Breast epithelium (tissue), 4 donors: ENCODE measurements at regions not wholly inside any gene's neighbourhood (a gene's known extent, or its start where the extent isn't known, plus 50 kb on each side); places are given as distances from the start of the nearest gene placed in this dataset.

Experiments
- DNase-seq, 2 donors: peaks; one replicate each; pipeline ENCODE4 v3.0.0-alpha.2; 2019; ENCODE audit warnings: low spot score in 2 of 2
- H3K27ac ChIP-seq, 2 donors: fragments of 200-600 bp; sonication (generic) in 1 of 2; one replicate each; pipeline ENCODE4 v1.5.1; 2016 to 2019; ENCODE audit warnings: mild to moderate bottlenecking in 1 of 2
- H3K27me3 ChIP-seq, 2 donors: fragments of 200-600 bp; sonication (generic) in 1 of 2; one replicate each; pipeline versions ENCODE4 v1.5.1 to v1.6.0; 2017 to 2019; ENCODE audit warnings: control low read depth in 1 of 2, mild to moderate bottlenecking in 1 of 2
- H3K36me3 ChIP-seq: fragments of 200-600 bp; one replicate; pipeline ENCODE4 v1.5.1; 2019
- H3K4me1 ChIP-seq, 2 donors: fragments of 200-600 bp; sonication (generic); one replicate each; pipeline ENCODE4 v1.5.1; 2016 to 2019; ENCODE audit warnings: control low read depth in 1 of 2
- H3K4me3 ChIP-seq, 3 donors: fragments of 200-600 bp; sonication (generic); 1 replicate in 2 of 3; 2 replicates in 1 of 3; pipeline ENCODE4 v1.5.1; 2016 to 2019; ENCODE audit warnings: mild to moderate bottlenecking in 3 of 3, moderate library complexity in 2 of 3
- H3K9me3 ChIP-seq, 2 donors: fragments of 200-600 bp; sonication (generic) in 1 of 2; one replicate each; pipeline ENCODE4 v1.5.1; 2016 to 2019; ENCODE audit warnings: control low read depth in 1 of 2
- CTCF ChIP-seq, 3 donors: fragments of 450-650 bp; IDR thresholded peaks; one replicate each; pipeline ENCODE4 v1.5.1; 2016 to 2017; ENCODE audit warnings: antibody characterized with exemption in 3 of 3, mild to moderate bottlenecking in 3 of 3, moderate library complexity in 3 of 3
- POLR2A ChIP-seq: fragments of 450-650 bp; IDR thresholded peaks from one replicate; pipeline ENCODE4 v1.6.1; 2016; ENCODE audit warnings: antibody characterized with exemption, mild to moderate bottlenecking, moderate library complexity
- POLR2AphosphoS5 ChIP-seq, 3 donors: sonication (generic); formaldehyde crosslinking; IDR thresholded peaks; one replicate each; pipeline ENCODE4 v1.6.1; 2017; ENCODE audit warnings: antibody characterized with exemption in 3 of 3
- intact Hi-C: fragments of 100-400 bp; cut with DNase I; formaldehyde crosslinking; loops from one replicate; pipeline ENCODE4 v1.15.1; 2023; ENCODE audit warnings: low total_unique reads

DNA sequence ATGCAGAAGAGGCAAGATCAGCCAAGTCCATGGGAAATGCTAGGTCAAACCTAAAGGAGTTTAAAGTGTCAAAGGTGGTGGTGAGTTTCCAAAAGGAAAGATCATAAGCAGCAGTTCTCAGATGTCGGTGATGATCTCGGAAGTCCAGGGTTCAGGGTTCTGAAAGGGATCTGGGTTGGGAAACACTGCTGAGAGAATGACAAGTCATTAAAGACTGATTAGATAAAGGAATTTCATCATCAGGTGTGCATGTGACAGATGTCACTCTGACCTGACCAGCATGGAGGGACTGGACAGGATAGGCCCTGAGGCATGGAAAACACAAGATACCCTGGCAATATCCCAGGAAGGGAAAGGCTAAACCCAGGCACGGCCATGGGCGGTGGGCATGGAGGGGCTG lies 195.7 kb upstream of the TBL1X start:
- Histone ChIP-seq H3K4me3 (no peak overlapping the region), H3K27me3 (peaks cover 0 to 11% of the 10 kb centered on the region in 2 donors)
- TF ChIP-seq CTCF (IDR thresholded peaks at IDR 0.05), result no peak

GRCh38 chrX:9271789-9272525 lies 192.9 kb upstream of the TBL1X start:
- H3K27ac ChIP-seq, result no peak overlapping the region
- DNase-seq, result no peak
- intact Hi-C loops, result no loop called here
- no peaks in the 10 kb centered on the region for H3K4me1 ChIP-seq
- TF ChIP-seq POLR2AphosphoS5 (IDR thresholded peaks at IDR 0.05) (no peak), POLR2A (no peak), CTCF (IDR thresholded peaks at IDR 0.05) (no peak)
- H3K9me3 ChIP-seq, result no peaks in the 10 kb centered on the region
- H3K36me3 ChIP-seq, result no peaks in the 10 kb centered on the region
- peaks cover 0 to 7% of the 10 kb centered on the region in 2 donors for H3K27me3 ChIP-seq
- H3K4me3 ChIP-seq, result no peak overlapping the region

More for the DNA sequence above, 195.7 kb upstream of the TBL1X start:
- no peaks in the 10 kb centered on the region for H3K4me1 ChIP-seq
- no peaks in the 10 kb centered on the region for H3K9me3 ChIP-seq
- no peak for DNase-seq
- H3K36me3 ChIP-seq, result no peaks in the 10 kb centered on the region
- intact Hi-C loops, result no loop called here
- H3K27ac ChIP-seq, result no peak overlapping the region

DNA sequence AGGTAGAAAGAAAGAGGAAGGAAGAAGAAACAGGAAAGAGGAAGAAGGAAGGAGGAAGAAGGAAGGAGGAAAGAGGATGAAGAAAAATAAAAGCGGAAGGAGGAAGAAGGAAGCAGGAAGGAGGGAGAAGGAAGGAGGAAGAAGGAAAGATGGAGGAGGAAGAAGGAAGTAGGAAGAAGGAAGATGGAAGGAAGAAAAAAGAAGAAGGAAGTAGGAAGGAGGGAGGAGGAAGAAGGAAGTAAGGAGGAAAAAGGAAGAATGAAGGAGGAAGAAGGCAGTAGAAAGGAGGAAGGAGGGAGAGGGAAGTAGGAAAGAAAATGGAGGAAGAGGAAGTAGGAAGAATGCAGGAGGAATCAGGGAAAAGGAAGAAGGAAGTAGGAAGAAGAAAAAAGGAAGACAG lies 191.1 kb upstream of the TBL1X start:
- Histone ChIP-seq H3K4me3 (no peak overlapping the region), H3K36me3 (no peaks in the 10 kb centered on the region), H3K27ac (no peak overlapping the region), H3K9me3 (no peaks in the 10 kb centered on the region), H3K27me3 (peaks cover 0 to 6% of the 10 kb centered on the region in 2 donors), H3K4me1 (no peaks in the 10 kb centered on the region)
- intact Hi-C loops, result no loop called here
- no peak for DNase-seq
- TF ChIP-seq POLR2AphosphoS5 (IDR thresholded peaks at IDR 0.05) (no peak), CTCF (IDR thresholded peaks at IDR 0.05) (no peak), POLR2A (no peak)

GRCh38 chrX:9278475-9279233 lies 186.2 kb upstream of the TBL1X start:
- no peaks in the 10 kb centered on the region for H3K36me3 ChIP-seq
- DNase-seq, result no peak
- no peaks in the 10 kb centered on the region for H3K4me1 ChIP-seq
- no peaks in the 10 kb centered on the region for H3K9me3 ChIP-seq
- peak overlapping the region in 1 of 3 donors; percentile 28 for H3K4me3 ChIP-seq
- intact Hi-C loops, result no loop called here
- H3K27ac ChIP-seq, result peak overlapping the region in 1 of 2 donors; percentile 19
- peaks cover 0 to 9% of the 10 kb centered on the region in 2 donors for H3K27me3 ChIP-seq
- TF ChIP-seq POLR2AphosphoS5 (IDR thresholded peaks at IDR 0.05) (no peak), CTCF (IDR thresholded peaks at IDR 0.05) (no peak), POLR2A (no peak)

GRCh38 chrX:9279234-9279544 lies 185.7 kb upstream of the TBL1X start:
- peak overlapping the region in 1 of 3 donors; percentile 28 for H3K4me3 ChIP-seq
- peaks cover 0 to 9% of the 10 kb centered on the region in 2 donors for H3K27me3 ChIP-seq
- intact Hi-C loops, result no loop called here
- peak overlapping the region in 1 of 2 donors; percentile 19 for H3K27ac ChIP-seq
- TF ChIP-seq CTCF (IDR thresholded peaks at IDR 0.05), result no peak
- no peak for TF ChIP-seq POLR2AphosphoS5 (IDR thresholded peaks at IDR 0.05)
- no peak for TF ChIP-seq POLR2A
- DNase-seq, result no peak
- H3K36me3 ChIP-seq, result no peaks in the 10 kb centered on the region
- no peaks in the 10 kb centered on the region for H3K9me3 ChIP-seq
- no peaks in the 10 kb centered on the region for H3K4me1 ChIP-seq
